Peyer's patch (tissue), 4 donors: ENCODE measurements at regions not wholly inside any gene's neighbourhood (a gene's known extent, or its start where the extent isn't known, plus 50 kb on each side); places are given as distances from the start of the nearest gene placed in this dataset.

ENCODE experiments used
- CTCF ChIP-seq, 6 experiments: fragments of 450-650 bp in 4 of 6; fragments of 200-600 bp in 2 of 6; sonication (generic) in 1 of 6; IDR thresholded peaks; one replicate each; pipeline ENCODE4 v1.5.1; 2017 to 2019; ENCODE audit warnings: antibody characterized with exemption in 6 of 6, mild to moderate bottlenecking in 3 of 6, moderate library complexity in 1 of 6
- POLR2A ChIP-seq, 2 donors: fragments of 450-650 bp; IDR thresholded peaks; one replicate each; pipeline ENCODE4 v1.5.1; 2017; ENCODE audit warnings: antibody characterized with exemption in 2 of 2, mild to moderate bottlenecking in 2 of 2, moderate library complexity in 2 of 2

- TF ChIP-seq CTCF (IDR thresholded peaks at IDR 0.05) (no peak), POLR2A (IDR thresholded peaks at IDR 0.05) (no peak)
These were observed 63.0 kb upstream of the FLT1 start for GRCh38 chr13:28557725-28558520.
